ENCODE measurements at regions not wholly inside any gene's neighbourhood (a gene's known extent, or its start where the extent isn't known, plus 50 kb on each side); places are given as distances from the start of the nearest gene placed in this dataset.

DNA sequence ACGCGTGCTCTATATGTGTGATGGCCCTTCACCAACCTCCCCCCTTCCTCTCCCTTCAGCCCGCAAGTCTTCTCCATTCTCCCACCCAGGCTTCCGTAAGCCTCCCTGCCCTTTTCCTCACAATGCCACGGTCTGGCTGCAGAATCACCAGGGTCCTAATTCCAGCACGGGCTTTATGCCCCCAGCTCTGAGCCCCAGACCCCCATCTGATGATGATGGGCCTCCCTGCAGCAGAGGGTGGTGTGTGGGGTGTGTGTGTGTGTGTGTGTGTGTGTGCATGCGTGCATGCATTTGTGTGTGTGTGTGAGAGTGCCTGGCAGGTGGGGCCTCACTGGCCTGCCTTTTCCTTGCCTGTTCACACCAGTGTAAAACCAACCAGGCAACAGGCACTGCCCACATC is 109.9 kb downstream of the OAT start:
- intact Hi-C loops (cut with DNase I), result no loop called here
- Histone ChIP-seq H3K27me3 (no peaks in the 10 kb centered on the region), H3K9me3 (no peaks in the 10 kb centered on the region), H3K4me1 (no peaks in the 10 kb centered on the region), H3K36me3 (no peaks in the 10 kb centered on the region), H3K4me3 (no peak overlapping the region), H3K27ac (no peak overlapping the region)
- TF ChIP-seq, protein P1, sequence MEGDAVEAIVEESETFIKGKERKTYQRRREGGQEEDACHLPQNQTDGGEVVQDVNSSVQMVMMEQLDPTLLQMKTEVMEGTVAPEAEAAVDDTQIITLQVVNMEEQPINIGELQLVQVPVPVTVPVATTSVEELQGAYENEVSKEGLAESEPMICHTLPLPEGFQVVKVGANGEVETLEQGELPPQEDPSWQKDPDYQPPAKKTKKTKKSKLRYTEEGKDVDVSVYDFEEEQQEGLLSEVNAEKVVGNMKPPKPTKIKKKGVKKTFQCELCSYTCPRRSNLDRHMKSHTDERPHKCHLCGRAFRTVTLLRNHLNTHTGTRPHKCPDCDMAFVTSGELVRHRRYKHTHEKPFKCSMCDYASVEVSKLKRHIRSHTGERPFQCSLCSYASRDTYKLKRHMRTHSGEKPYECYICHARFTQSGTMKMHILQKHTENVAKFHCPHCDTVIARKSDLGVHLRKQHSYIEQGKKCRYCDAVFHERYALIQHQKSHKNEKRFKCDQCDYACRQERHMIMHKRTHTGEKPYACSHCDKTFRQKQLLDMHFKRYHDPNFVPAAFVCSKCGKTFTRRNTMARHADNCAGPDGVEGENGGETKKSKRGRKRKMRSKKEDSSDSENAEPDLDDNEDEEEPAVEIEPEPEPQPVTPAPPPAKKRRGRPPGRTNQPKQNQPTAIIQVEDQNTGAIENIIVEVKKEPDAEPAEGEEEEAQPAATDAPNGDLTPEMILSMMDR (IDR thresholded peaks at IDR 0.05), result no peak
- no peak for ATAC-seq
- no peak for FAIRE-seq
- no peak for DNase-seq
- WGBS, 2 donors, result 81 to 87% methylated on average over 7 of the region's 7 CpGs

DNA sequence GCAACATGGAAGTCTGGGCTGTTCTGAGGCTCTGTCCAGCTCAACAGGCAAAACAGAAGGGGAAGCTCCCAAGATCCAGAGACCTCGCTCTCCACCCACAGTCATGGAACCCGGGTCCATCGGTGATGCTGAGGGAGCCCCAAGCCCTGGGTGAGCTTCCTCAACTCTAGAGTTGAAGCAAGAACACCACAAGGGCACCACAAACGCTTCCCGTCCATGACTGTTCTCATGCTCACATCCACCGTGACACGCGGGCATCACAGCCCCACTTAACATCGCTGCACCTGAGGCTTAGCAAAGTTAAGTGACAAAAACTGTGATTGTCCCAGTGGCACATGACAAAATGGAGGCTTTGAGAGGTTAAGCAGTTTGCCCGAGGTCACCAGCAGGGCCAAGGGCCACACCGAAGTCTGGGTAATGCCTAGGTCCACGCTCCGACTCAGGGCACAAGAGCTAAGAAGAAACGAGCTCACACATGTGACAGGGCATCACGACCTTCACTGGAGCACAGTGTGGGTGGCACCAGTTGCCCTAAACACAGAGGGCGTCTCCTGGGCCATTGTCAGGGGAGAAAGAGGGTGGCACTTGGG is 110.6 kb downstream of the OAT start:
- intact Hi-C loops (cut with DNase I), result no loop called here
- Histone ChIP-seq H3K4me3 (no peak overlapping the region), H3K27me3 (no peaks in the 10 kb centered on the region), H3K36me3 (no peaks in the 10 kb centered on the region), H3K9me3 (no peaks in the 10 kb centered on the region), H3K27ac (no peak overlapping the region), H3K4me1 (no peaks in the 10 kb centered on the region)
- ATAC-seq, result no peak
- no peak for DNase-seq
- TF ChIP-seq, protein P1 (IDR thresholded peaks at IDR 0.05), result no peak
- no peak for FAIRE-seq
- 74 to 82% methylated on average over 16 of the region's 16 CpGs for WGBS, 2 donors

DNA sequence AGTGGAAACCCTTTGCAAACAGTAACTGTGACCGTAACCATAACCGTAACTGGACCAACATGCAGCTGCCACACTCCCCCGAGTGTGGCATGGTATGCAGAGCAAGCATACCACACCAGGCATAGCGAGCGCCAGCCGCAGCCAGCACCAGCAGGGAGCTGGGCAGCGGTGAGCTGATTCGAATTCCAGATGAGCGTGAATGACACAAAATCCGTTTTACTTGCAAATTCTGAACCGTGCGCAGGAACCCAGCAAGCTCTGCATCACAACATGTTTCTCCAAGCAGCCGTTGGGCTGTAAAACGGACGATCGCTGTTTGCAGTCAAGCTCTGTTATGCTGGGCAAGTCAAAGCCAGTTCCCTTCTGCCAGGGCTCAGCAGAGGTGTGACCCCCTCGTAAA is 111.1 kb downstream of the OAT start:
- H3K9me3 ChIP-seq, result no peaks in the 10 kb centered on the region
- H3K4me3 ChIP-seq, result no peak overlapping the region
- H3K4me1 ChIP-seq, result no peaks in the 10 kb centered on the region
- no peak overlapping the region for H3K27ac ChIP-seq
- FAIRE-seq, result no peak
- no peaks in the 10 kb centered on the region for H3K27me3 ChIP-seq
- intact Hi-C loops (cut with DNase I), result no loop called here
- ATAC-seq, result no peak
- 80% methylated on average over 17 of the region's 17 CpGs for WGBS, 2 donors
- DNase-seq, result no peak
- TF ChIP-seq, protein P1 (IDR thresholded peaks at IDR 0.05), result no peak
- H3K36me3 ChIP-seq, result no peaks in the 10 kb centered on the region

DNA sequence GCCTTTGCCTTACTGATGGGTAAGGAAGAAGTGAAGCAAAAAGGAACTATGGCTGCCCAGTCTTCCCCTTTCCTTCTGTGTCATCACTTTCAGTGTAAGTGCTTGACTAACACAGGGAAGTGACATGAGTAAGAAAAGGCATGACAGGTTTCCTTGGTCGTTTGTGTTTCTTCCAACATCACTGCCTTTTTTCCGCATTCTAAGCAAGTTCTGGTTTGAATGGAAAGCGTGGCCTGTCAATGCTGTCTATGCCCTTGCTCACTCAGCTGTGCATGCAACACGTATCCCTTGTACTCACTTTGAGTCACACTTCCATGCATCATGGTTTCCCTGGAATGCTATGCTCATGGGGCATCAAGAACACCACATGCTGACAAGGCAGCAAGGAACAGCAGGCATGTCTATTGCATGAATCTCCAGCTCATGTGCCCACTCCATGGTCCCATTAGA is 111.8 kb downstream of the OAT start:
- DNase-seq (no peak), FAIRE-seq (no peak), ATAC-seq (peak in 2 of 4 donors; percentile 73 to 77)
- WGBS, 2 donors, result 58 to 66% methylated on average over 4 of the region's 4 CpGs
- no peaks in the 10 kb centered on the region for H3K9me3 ChIP-seq
- TF ChIP-seq, protein P1 (IDR thresholded peaks at IDR 0.05), result no peak
- H3K27me3 ChIP-seq, result no peaks in the 10 kb centered on the region
- no peaks in the 10 kb centered on the region for H3K4me1 ChIP-seq
- intact Hi-C loops (cut with DNase I), result no loop called here
- H3K4me3 ChIP-seq, result no peak overlapping the region
- H3K36me3 ChIP-seq, result no peaks in the 10 kb centered on the region
- H3K27ac ChIP-seq, result no peak overlapping the region

DNA sequence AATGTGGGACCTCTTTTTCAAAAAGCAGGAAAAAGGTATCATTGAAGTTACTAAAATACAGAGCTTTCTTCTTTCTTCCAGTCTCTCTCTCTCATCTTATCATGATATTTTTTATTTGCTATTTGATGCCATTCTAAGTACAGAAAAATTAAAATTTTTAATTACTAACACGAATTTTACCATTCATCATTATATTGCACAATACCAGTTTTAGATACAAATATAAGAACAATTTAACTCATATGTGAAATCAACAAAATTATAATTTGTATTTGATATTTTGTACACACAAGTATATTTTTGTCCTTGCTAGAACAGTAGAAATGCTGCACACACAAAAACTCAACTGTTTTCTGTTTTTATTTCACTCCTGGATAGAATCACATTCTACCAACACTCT is 112.2 kb downstream of the OAT start:
- Histone ChIP-seq H3K27ac (no peak overlapping the region), H3K9me3 (no peaks in the 10 kb centered on the region), H3K4me3 (no peak overlapping the region), H3K27me3 (no peaks in the 10 kb centered on the region), H3K36me3 (no peaks in the 10 kb centered on the region), H3K4me1 (no peaks in the 10 kb centered on the region)
- FAIRE-seq (no peak), ATAC-seq (no peak), DNase-seq (no peak)
- 16 to 29% methylated on average over 1 of the region's 1 CpG for WGBS, 2 donors
- TF ChIP-seq, protein P1 (IDR thresholded peaks at IDR 0.05), result no peak
- intact Hi-C loops (cut with DNase I), result no loop called here
